Hematopoietic multipotent progenitor cell treated with erythropoietin and hydrocortisone succinate and interleukin-3 and kit ligand, for 4 days (in vitro differentiated cells): ENCODE measurements at regions not wholly inside any gene's neighbourhood (a gene's known extent, or its start where the extent isn't known, plus 50 kb on each side); places are given as distances from the start of the nearest gene placed in this dataset.
"Not testable (repeated sequence)": the region's sequence is repeated elsewhere in the genome, so short reads cannot be mapped to it uniquely, and the experiment has no call there.

Source experiments
- DNase-seq: peaks from one replicate; pipeline ENCODE4 v3.0.0-alpha.2; 2015

GRCh38 chr5:99879791-99880511 is 655.2 kb upstream of the FAM174A start:
- no peak for DNase-seq

- no peak for DNase-seq
Measured at GRCh38 chr5:99878830-99879229, 656.3 kb upstream of the FAM174A start.

GRCh38 chr5:99866740-99867139 is 668.4 kb upstream of the FAM174A start:
- DNase-seq = no peak

- no peak for DNase-seq
Measured at GRCh38 chr5:99865159-99865558, 670.0 kb upstream of the FAM174A start.

GRCh38 chr5:99835791-99836190 is 699.4 kb upstream of the FAM174A start:
- no peak for DNase-seq

- no peak for DNase-seq
Measured at GRCh38 chr5:99827136-99827535, 708.0 kb upstream of the FAM174A start.

- no peak for DNase-seq
Measured at GRCh38 chr5:99817796-99818195, 717.4 kb upstream of the FAM174A start.

- no peak for DNase-seq
Measured at GRCh38 chr5:99814321-99815063, 720.7 kb upstream of the FAM174A start.

GRCh38 chr5:99808657-99809230 is 726.4 kb upstream of the FAM174A start:
- no peak for DNase-seq

GRCh38 chr5:99807346-99807745 is 727.8 kb upstream of the FAM174A start:
- DNase-seq = no peak

GRCh38 chr5:99795031-99795430 is 740.1 kb upstream of the FAM174A start:
- DNase-seq = no peak

- DNase-seq = no peak
Measured at GRCh38 chr5:99788482-99788881, 746.7 kb upstream of the FAM174A start.

- no peak for DNase-seq
Measured at GRCh38 chr5:99775189-99775588, 760.0 kb upstream of the FAM174A start.

- DNase-seq = no peak
Measured at GRCh38 chr5:99773290-99773689, 761.9 kb upstream of the FAM174A start.

- no peak for DNase-seq
Measured at GRCh38 chr5:99771296-99771695, 763.9 kb upstream of the FAM174A start.

- DNase-seq = no peak
Measured at GRCh38 chr5:99765011-99765410, 770.2 kb upstream of the FAM174A start.

GRCh38 chr5:99763021-99763774 is 772.0 kb upstream of the FAM174A start:
- DNase-seq = no peak

- no peak for DNase-seq
Measured at GRCh38 chr5:99747342-99747741, 787.8 kb upstream of the FAM174A start.

- DNase-seq = not testable (repeated sequence)
Measured at GRCh38 chr5:99733146-99733545, 802.0 kb upstream of the FAM174A start.

- DNase-seq = not testable (repeated sequence)
Measured at GRCh38 chr5:99730653-99731052, 801.8 kb upstream of the CHD1 start.

- DNase-seq = no peak
Measured at GRCh38 chr5:99724732-99725290, 796.0 kb upstream of the CHD1 start.

- no peak for DNase-seq
Measured at GRCh38 chr5:99721506-99721905, 792.7 kb upstream of the CHD1 start.

- no peak for DNase-seq
Measured at GRCh38 chr5:99715921-99716320, 787.1 kb upstream of the CHD1 start.
